ENCODE measurements at regions not wholly inside any gene's neighbourhood (a gene's known extent, or its start where the extent isn't known, plus 50 kb on each side); places are given as distances from the start of the nearest gene placed in this dataset.

DNA sequence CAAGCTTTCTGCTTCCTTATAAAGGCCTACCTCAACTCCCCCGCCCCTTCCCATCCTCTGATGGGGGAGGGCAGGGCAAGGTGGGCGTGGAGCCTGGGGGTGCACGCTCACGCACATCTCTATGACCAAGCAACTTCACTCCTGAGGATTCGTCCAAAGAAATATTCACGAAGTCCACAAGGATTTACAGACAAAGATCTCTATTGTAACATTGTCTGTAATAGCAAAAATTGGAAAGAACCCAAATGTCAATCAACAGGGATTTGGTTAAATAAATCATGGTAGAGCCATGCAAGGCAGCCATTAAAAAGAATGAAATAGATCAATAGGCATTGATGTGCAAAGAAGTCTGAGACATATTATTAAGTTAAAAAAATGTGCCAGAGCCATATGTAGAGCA lies 130.4 kb upstream of the AFDN start:
- TF ChIP-seq, protein P1, sequence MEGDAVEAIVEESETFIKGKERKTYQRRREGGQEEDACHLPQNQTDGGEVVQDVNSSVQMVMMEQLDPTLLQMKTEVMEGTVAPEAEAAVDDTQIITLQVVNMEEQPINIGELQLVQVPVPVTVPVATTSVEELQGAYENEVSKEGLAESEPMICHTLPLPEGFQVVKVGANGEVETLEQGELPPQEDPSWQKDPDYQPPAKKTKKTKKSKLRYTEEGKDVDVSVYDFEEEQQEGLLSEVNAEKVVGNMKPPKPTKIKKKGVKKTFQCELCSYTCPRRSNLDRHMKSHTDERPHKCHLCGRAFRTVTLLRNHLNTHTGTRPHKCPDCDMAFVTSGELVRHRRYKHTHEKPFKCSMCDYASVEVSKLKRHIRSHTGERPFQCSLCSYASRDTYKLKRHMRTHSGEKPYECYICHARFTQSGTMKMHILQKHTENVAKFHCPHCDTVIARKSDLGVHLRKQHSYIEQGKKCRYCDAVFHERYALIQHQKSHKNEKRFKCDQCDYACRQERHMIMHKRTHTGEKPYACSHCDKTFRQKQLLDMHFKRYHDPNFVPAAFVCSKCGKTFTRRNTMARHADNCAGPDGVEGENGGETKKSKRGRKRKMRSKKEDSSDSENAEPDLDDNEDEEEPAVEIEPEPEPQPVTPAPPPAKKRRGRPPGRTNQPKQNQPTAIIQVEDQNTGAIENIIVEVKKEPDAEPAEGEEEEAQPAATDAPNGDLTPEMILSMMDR (IDR thresholded peaks at IDR 0.05 in 8 of 11, conservative IDR thresholded peaks at IDR 0.05 in 3 of 11): no peak
- no peak for TF ChIP-seq POLR2AphosphoS5 (IDR thresholded peaks at IDR 0.05)
- TF ChIP-seq POLR2A (IDR thresholded peaks at IDR 0.05): no peak
